HG02642 (cell line): ENCODE measurements at regions not wholly inside any gene's neighbourhood (a gene's known extent, or its start where the extent isn't known, plus 50 kb on each side); places are given as distances from the start of the nearest gene placed in this dataset.
"Not testable (repeated sequence)": the region's sequence is repeated elsewhere in the genome, so short reads cannot be mapped to it uniquely, and the experiment has no call there.

Experiments
- ATAC-seq: cut with Tn5 transposase; IDR thresholded peaks from one replicate; pipeline ENCODE4 v1.9.1; 2021; ENCODE audit warnings: mild to moderate bottlenecking; ENCODE audit not compliant: unreplicated experiment, poor library complexity

DNA sequence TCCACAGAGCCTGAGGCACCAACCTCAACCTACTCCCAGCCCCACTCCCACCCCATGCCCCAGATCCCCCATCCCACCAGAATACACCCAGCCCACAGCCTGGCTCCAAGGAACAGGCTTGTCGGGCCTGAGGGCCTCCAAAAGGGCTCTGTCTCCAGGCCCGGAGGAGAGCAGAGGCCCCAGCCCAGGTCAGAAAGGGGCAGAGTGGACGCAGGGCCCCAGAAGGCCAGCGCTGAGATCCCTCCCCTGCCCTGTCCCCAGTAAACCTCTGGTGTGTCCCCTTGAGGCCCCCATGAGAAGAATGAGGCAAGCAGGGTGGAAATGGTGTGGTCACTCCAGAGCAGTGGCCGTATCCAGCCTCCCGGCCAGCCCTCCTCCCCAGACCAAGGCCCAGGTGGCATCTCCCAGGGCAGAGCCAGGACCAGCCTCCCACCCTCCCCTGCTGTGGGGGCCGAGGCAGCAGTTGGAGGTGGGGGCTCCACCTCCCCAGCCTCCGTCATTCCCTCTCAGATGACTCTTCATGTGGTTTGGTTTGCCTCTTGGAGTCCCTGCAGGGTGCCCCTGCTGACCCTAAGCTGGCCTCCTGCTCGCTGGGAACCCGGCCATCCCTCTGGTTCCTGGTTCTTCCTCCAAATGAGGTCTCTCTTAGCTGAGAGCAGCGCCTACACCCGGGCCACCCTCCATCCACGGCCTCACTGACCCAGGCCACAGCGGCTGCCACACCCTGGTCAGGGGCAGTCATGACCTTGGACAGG is 195.0 kb downstream of the IGLL1 start:
- no peak for ATAC-seq

DNA sequence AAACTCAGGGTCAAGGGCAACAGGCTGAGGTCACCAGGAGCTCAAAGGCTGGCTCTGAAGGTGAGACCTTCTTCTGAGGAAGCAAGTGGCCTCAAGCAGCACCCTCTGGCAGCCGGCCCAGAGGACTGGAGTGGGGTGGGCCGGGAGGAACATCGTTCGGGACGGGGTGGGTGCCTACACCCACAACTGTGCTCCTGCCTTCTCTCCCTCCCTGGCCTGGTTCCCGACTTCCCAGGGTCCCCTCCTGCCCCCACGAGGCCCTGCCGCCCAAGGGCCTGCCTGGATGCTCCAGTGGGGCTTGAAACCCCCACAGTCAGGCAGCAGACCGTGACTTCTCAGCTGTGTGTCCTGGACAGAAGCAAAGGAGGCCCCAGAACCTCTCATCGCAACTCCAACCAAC is 195.7 kb downstream of the IGLL1 start:
- ATAC-seq, result no peak

DNA sequence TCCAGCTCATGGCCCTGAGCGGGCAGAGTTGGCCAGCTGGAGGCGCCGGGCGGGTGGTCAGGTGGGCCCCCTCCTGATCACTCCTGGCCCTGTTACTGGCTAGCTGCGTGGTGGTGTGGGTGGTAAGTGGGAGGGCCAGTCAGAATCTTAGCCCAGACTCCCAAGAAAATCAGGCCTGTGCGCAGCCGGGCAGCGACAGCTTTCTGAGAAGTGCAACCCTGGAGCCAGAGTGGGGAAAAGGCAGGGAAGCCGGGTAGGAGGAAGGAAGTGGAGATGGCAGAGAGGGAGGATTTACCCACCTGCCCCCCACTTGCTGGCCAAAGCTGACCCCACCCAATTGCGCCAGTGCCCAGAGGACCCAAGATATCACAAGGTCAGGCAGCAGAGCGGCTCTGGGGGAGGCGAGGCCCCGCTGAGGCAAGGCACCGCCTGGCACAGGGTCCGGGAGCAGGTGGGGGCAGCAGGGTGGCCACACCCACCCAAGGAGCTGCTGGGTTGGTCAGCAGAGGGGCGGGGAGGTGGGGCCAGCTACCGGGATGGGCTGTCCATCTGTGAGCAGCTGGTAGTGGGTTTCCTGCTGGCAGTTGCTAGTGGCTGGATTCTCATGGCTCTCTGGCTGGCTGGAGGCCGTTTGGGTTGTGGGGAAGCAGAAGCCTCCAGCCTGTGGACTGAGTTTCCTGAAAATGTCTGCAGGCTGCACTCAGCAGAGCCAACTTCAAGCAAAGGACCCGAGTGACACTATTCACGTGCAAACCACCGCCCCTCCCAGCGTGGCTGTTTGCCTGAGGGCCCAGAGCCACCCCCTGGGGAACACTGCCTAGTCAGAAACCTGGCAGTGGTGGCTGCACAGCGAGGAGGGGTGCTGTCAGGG is 196.4 kb downstream of the IGLL1 start:
- ATAC-seq, result no peak

DNA sequence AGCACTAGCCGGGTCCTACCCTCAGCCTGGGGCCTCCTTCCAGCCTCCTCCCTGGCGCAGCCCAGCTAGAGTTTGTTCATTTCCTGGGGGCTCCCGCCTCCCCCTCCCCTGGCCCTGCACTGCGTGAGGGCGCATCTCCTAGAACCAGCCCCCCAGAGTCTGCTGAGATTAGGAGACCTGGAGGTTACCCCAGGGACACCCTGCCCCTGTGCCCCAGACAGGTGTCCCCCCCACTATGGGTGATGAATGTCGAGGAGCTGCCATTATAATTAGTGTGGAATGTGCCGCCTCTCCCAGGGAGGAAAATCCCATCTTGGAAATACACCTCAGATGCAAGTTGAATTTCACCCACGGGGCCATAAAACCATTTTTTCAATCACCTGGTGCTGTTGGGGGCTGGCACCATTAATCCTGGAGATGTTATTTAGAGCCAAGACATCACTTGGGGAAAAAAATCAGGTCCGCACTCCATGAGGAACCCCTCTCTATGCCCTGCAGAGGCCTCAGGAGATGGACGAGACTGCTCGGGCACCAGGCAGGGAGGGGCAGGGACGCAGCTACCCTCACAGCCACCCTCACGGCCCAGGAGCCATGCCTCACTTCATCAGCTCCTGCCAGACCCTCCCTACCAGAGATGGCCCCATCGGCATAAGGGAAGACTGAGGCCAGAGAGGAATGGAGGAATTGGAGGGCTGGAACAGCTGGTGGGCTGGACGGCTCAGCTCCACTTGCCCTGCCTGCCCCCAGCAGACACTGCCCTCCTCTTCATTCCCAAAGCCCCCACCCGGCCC is 197.5 kb downstream of the IGLL1 start:
- ATAC-seq, result no peak

DNA sequence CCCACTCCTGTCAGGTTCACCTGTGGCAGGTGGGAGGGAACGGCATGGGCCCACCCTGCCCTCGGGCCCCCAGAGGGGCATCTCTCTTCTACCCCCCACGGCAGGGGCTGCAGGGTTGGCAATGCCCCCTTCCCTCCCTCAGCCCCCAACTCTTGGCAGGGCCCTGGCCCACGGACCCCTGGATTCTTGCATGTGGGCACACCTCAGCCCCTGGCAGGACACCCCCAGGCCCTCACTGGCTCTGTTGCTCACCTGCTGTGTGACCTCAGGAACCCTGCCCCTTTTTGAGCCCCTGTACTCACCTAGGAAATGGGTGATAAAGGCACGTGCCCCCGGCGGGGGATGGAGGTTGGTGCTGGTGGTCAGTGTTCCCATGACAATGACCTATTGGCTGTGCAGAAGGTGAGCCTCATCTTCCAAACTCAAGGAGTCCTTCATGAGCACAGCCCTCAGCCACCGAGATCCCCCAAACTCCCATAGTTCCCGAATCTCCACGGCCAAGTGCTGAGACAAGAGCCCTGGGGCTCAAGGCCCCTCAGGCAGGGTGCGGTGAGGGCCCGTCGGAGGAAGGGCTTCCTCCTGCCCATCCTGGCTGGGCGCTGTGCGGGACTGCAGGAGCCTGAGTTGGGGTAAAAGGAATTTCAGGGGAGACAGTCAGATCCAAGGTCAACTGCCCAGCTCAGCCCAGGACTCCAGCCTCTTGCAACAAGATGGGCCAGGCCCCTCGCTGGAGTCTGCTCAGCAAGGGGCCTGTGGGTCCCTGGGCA is 198.2 kb downstream of the IGLL1 start:
- ATAC-seq, result no peak

DNA sequence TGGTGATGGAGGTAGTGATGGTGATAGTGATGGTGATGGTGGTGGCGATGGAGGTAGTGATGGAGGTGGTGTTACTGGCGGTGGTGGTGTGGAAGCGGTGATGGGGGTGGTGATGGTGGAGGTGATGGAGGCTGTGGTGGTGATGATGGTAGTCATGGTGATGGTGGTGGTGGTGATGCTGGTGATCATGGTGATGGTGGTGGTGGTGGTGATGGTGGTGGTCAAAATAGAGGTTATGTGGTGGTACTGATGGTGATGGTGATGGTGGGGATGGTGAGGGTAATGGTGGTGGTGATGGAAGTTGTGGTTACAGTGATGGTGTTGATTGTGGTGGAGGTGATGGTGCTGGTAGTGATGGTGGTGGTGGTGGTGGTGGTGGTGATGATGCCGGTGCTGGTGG is 199.2 kb downstream of the IGLL1 start:
- ATAC-seq, result no peak

DNA sequence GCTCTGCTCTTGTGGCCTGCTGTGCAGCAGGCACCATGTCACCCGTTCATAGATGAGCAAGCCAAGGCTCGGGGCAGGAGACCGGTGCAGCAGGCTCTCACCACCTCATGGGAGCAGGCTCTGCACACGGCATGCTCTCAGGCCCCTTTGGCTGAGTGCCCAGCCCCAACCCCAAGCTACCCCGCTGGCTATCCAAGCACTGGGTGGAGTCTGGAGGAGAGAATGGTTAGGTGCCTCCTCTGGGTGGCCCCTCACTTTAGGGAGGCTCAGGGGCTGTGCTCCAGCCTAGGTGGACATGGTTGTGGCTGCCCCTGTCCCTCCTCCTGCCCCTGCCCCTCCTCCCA is 199.9 kb downstream of the IGLL1 start:
- no peak for ATAC-seq

DNA sequence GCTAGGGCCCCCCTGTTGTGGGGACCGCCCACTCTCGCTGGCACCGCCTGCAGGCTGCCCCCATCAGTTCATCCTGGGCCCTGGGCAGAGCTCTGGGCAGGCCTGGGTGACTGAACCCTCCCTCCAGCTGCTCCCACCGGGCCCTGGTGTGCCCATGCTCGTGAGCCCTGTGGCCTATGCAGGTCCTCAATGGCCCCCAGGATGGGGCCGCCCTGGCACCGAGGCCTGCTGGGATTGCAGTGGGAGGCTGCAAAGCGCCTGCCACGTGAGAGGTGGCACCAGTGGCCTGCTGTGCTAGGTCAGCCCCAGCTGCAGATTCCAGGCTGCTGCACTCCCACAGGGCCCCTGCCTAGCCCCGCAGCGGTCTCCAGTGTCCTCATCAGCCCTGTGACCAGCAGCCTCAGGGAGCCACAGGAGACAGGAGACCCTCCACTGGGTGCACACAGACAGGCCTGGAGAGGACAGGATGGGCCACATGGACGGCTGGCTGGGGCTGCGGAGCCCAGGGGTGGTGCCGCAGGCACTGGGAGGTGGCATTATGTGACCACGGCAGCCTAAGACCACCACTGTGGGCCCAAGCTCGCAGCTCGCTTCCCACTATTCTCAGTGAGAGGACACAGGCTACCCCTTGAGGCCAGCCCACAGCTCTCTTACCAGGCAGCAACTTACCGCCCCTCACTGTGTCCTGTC is 199.4 kb downstream of the BCR start:
- ATAC-seq, result not testable (repeated sequence)

DNA sequence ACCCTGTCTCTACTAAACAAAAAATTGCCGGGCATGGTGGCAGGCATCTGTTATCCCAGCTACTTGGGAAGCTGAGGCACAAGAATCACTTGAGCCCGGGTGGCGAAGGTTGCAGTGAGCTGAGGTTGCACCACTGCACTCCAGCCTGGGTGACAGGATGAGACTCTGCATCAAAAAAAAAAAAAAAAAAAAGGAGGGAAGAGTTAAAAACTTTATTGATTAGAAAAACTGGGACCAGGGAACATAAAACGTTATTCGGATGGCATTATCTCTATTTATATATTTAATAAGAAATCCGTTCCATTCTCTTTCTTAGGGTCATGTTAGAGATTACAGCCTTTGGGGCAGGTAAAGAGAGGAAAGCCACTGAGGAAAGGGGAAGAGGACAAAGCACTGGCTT is 197.5 kb downstream of the BCR start:
- no peak for ATAC-seq

DNA sequence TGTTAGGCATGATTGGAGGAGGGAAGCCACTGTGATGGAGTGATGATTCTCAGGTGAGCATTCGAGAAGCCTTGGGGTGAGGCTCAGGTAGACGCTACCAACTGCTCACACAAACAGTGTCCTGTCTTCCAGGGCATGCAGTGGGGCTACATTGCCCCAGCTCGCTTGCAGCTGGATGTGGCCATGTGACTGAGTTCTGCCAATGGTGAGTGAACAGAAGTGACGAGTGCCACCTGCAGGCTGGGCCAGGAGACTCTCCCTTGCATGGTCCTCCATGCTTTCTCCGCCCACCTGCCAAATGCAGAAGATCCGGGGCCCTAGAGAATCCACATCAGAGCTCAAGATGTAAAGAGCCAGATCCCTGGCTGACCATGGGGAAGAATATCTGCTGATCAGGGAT is 195.9 kb downstream of the BCR start:
- no peak for ATAC-seq

DNA sequence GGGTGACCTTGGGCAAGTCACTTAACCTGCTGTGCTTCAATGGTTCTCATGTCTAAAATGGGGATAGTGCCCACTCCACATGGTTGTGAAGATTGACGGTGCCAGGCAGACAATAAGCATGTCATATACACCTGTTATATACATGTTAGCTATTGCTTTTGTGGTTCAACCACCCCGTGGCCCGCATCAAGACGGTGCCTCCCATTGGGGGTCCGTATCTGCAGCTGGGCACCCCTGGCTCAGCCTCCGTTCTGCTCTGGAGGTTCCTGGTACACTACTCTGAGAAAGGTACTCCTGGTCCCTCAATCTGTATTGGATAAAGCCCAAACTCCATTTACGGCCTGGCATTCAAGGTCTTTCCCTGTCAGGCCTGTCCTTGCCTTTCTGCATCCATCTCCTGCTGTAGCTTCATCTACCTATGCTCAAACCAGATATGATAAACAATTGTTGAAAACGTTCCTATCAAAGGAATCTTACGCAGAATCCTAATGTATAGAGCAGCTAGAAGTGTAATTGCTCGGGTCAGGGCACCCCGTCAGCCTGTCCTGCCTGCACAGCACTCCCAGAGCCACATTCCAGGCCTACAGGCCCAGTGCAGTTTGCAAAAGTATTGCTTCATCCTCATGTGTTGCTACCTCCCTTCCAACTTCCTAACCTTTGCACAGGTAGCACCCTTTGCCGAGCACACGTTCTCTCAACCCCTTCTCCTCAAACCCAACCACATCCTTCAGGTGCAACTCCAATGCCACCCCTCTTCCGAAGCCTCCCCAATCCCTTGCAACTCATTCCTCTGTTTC is 194.9 kb downstream of the BCR start:
- no peak for ATAC-seq

DNA sequence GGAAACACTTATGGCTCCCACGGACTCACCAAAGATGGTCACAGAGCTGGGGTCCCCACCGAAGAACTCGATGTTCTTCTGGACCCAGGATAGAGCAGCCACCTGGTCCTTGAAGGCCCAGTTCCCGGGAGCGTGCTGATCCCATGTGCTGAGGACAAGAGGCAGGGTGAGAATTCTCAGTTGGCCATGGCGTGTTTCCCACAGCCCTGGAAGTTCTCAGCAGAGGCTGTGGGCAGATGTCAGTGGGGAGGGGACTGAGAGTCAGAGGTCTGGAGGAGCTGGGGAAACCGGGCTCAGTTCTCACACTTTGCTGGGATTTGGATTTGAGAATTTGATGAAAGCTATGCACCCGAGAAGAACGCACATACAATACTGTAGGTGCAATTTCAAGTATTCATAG is 193.3 kb downstream of the BCR start:
- no peak for ATAC-seq

DNA sequence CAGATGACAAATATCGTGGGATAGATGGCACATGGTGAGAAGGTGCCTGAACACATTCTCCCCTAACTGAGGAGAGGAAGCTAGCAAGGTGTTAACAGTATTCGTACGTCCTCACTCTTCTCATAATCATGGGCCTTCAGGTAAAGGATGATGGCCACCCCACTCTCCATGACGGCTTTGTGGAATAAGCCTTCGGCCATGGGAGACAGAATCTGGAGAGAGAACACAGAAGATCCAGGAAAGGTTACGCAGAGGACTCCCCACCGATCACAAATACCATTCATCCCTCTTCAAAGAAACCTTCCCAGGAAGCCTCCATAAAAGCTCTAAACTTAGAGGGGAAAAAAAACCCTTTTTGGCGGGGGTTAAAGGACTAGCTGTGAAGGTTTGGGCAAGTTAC is 189.9 kb downstream of the BCR start:
- no peak for ATAC-seq

DNA sequence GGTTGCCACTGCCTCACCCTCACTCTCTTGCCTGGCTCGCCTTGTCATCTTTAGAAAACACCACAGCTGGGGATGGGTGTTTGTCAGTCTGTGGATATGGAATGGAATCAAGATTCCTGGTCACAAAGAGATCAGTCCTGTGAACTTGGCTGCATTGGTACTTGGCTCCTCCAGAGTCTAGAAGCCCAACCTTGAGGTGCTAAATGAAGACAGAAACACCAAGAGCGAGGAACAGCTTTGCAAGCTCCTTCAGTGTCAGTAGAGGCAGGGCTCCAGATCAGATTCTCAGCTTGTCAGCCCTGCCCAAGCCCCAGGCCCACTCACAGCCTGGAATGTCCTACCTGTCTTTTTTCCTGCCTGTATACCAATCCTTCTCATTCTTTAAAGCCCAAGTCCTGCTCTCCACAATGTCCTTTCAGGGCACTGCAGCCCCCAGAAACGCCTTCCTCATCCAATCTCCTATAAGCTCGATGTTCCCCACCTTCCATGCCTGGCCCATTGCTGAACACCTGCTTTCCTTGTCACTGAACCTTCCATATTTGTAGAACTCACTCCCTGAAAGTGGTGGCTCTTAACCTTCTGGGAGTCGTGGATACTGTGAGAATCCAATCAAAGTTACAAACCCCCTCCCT is 188.9 kb downstream of the BCR start:
- no peak for ATAC-seq
